ENCODE measurements at regions not wholly inside any gene's neighbourhood (a gene's known extent, or its start where the extent isn't known, plus 50 kb on each side); places are given as distances from the start of the nearest gene placed in this dataset.

GRCh38 chr18:45328811-45329210, 286.5 kb upstream of the SLC14A2 start:
- TF ChIP-seq POLR2A (IDR thresholded peaks at IDR 0.05; ENCODE audit: low read depth, low read length) (no peak), POLR2AphosphoS5 (IDR thresholded peaks at IDR 0.05; ENCODE audit: low read depth, low read length) (no peak), TAF1 (IDR thresholded peaks at IDR 0.05; ENCODE audit: low read depth, low read length) (no peak), SPI1 (IDR thresholded peaks at IDR 0.05; ENCODE audit: low read depth, low read length) (no peak), PAX5 (IDR thresholded peaks at IDR 0.05; ENCODE audit: insufficient read depth, low read length, severe bottlenecking) (no peak)
